Thymus (tissue), 11 donors: ENCODE measurements at regions not wholly inside any gene's neighbourhood (a gene's known extent, or its start where the extent isn't known, plus 50 kb on each side); places are given as distances from the start of the nearest gene placed in this dataset.
"Not testable (repeated sequence)": the region's sequence is repeated elsewhere in the genome, so short reads cannot be mapped to it uniquely, and the experiment has no call there.

ENCODE experiments used
- DNase-seq, 9 donors: peaks; one replicate each; pipeline ENCODE4 v3.0.0-alpha.2; 2013; ENCODE audit warnings: low spot score in 9 of 9, low read depth in 6 of 9, missing footprints in 1 of 9
- H3K27ac ChIP-seq, 2 donors: one replicate each; pipeline ENCODE4 v1.5.1; 2013; ENCODE audit warnings: control low read depth in 1 of 2, low read depth in 1 of 2, low read length in 1 of 2, mild to moderate bottlenecking in 1 of 2, moderate library complexity in 1 of 2
- H3K27me3 ChIP-seq, 2 donors: one replicate each; pipeline ENCODE4 v1.5.1; 2013; ENCODE audit warnings: low read length in 1 of 2; ENCODE audit not compliant: control insufficient read depth in 2 of 2, insufficient read depth in 1 of 2
- H3K36me3 ChIP-seq, 2 donors: one replicate each; pipeline ENCODE4 v1.5.1; 2013; ENCODE audit warnings: low read length in 1 of 2, mild to moderate bottlenecking in 1 of 2, moderate library complexity in 1 of 2; ENCODE audit not compliant: control insufficient read depth in 2 of 2, insufficient read depth in 2 of 2
- H3K4me1 ChIP-seq, 2 donors: one replicate each; pipeline ENCODE4 v1.5.1; 2013; ENCODE audit warnings: low read length in 2 of 2; ENCODE audit not compliant: control insufficient read depth in 2 of 2, insufficient read depth in 2 of 2
- H3K4me3 ChIP-seq, 2 donors: one replicate each; pipeline ENCODE4 v1.5.1; 2013; ENCODE audit warnings: low read length in 2 of 2, control low read depth in 1 of 2, mild to moderate bottlenecking in 1 of 2
- H3K9me3 ChIP-seq, 2 donors: one replicate each; pipeline ENCODE4 v1.5.1; 2013; ENCODE audit warnings: low read length in 1 of 2, mild to moderate bottlenecking in 1 of 2; ENCODE audit not compliant: control insufficient read depth in 2 of 2, insufficient read depth in 1 of 2
- WGBS: extraction: QIAGEN DNeasy Blood & Tissue Kit; methylation state at CpG from one replicate; pipeline ENCODE4 v1.1.7; 2013; 5-methylcytosine and 5-hydroxymethylcytosine counted together
- donor health status: healthy.

- H3K4me3 ChIP-seq: no peak overlapping the region
- no peaks in the 10 kb centered on the region for H3K36me3 ChIP-seq
- no peaks in the 10 kb centered on the region for H3K27me3 ChIP-seq
- no peak for DNase-seq
- no peaks in the 10 kb centered on the region for H3K9me3 ChIP-seq
- no peaks in the 10 kb centered on the region for H3K4me1 ChIP-seq
- 88% methylated on average over 7 of the region's 7 CpGs for WGBS
- no peak overlapping the region for H3K27ac ChIP-seq
Observed at GRCh38 chr2:163119966-163120365, 281.4 kb upstream of the KCNH7 start.

GRCh38 chr2:163086940-163087339 is 248.4 kb upstream of the KCNH7 start:
- DNase-seq: no peak
- no peaks in the 10 kb centered on the region for H3K36me3 ChIP-seq
- H3K27me3 ChIP-seq: no peaks in the 10 kb centered on the region
- H3K9me3 ChIP-seq: no peaks in the 10 kb centered on the region
- no peaks in the 10 kb centered on the region for H3K4me1 ChIP-seq
- 93% methylated on average over 1 of the region's 1 CpG for WGBS
- no peak overlapping the region for H3K4me3 ChIP-seq
- H3K27ac ChIP-seq: no peak overlapping the region

GRCh38 chr2:163085366-163086024 is 246.9 kb upstream of the KCNH7 start:
- H3K9me3 ChIP-seq, H3K27ac ChIP-seq, H3K27me3 ChIP-seq, H3K4me1 ChIP-seq, H3K36me3 ChIP-seq, H3K4me3 ChIP-seq, DNase-seq: not testable (repeated sequence)
- 92% methylated on average over 12 of the region's 12 CpGs for WGBS

- H3K27me3 ChIP-seq: no peaks in the 10 kb centered on the region
- no peak overlapping the region for H3K4me3 ChIP-seq
- no peaks in the 10 kb centered on the region for H3K36me3 ChIP-seq
- no peak for DNase-seq
- H3K27ac ChIP-seq: no peak overlapping the region
- H3K9me3 ChIP-seq: no peaks in the 10 kb centered on the region
- no peaks in the 10 kb centered on the region for H3K4me1 ChIP-seq
Observed at GRCh38 chr2:163081754-163082153, 243.2 kb upstream of the KCNH7 start.

GRCh38 chr2:163077241-163077640 is 238.7 kb upstream of the KCNH7 start:
- 7% methylated on average over 1 of the region's 1 CpG for WGBS
- Histone ChIP-seq H3K4me1 (no peaks in the 10 kb centered on the region), H3K27me3 (no peaks in the 10 kb centered on the region), H3K9me3 (no peaks in the 10 kb centered on the region), H3K27ac (no peak overlapping the region), H3K36me3 (no peaks in the 10 kb centered on the region), H3K4me3 (no peak overlapping the region)
- no peak for DNase-seq

- Histone ChIP-seq H3K27ac (no peak overlapping the region), H3K4me3 (no peak overlapping the region), H3K9me3 (no peaks in the 10 kb centered on the region), H3K4me1 (no peaks in the 10 kb centered on the region), H3K27me3 (no peaks in the 10 kb centered on the region), H3K36me3 (no peaks in the 10 kb centered on the region)
- no peak for DNase-seq
Observed at GRCh38 chr2:163066085-163066484, 227.5 kb upstream of the KCNH7 start.

- Histone ChIP-seq H3K27ac (no peak overlapping the region), H3K9me3 (no peaks in the 10 kb centered on the region), H3K4me1 (no peaks in the 10 kb centered on the region), H3K27me3 (no peaks in the 10 kb centered on the region), H3K36me3 (no peaks in the 10 kb centered on the region), H3K4me3 (no peak overlapping the region)
- no peak for DNase-seq
- 87% methylated on average over 3 of the region's 3 CpGs for WGBS
Observed at GRCh38 chr2:163062524-163062923, 224.0 kb upstream of the KCNH7 start.

- no peak for DNase-seq
- H3K4me3 ChIP-seq: no peak overlapping the region
- no peaks in the 10 kb centered on the region for H3K27me3 ChIP-seq
- H3K4me1 ChIP-seq: no peaks in the 10 kb centered on the region
- 87% methylated on average over 2 of the region's 2 CpGs for WGBS
- H3K9me3 ChIP-seq: peaks cover 0 to 2% of the 10 kb centered on the region in 2 donors
- no peak overlapping the region for H3K27ac ChIP-seq
- no peaks in the 10 kb centered on the region for H3K36me3 ChIP-seq
Observed at GRCh38 chr2:163046615-163047014, 208.0 kb upstream of the KCNH7 start.

GRCh38 chr2:163045830-163046229 is 207.3 kb upstream of the KCNH7 start:
- 35% methylated on average over 2 of the region's 2 CpGs for WGBS
- Histone ChIP-seq H3K27me3 (no peaks in the 10 kb centered on the region), H3K9me3 (no peaks in the 10 kb centered on the region), H3K36me3 (no peaks in the 10 kb centered on the region), H3K27ac (no peak overlapping the region), H3K4me3 (no peak overlapping the region), H3K4me1 (no peaks in the 10 kb centered on the region)
- no peak for DNase-seq

- Histone ChIP-seq H3K36me3 (no peaks in the 10 kb centered on the region), H3K27ac (no peak overlapping the region), H3K4me3 (no peak overlapping the region), H3K27me3 (no peaks in the 10 kb centered on the region), H3K9me3 (no peaks in the 10 kb centered on the region), H3K4me1 (no peaks in the 10 kb centered on the region)
- whole genome bisulfite sequencing: 86% methylated on average over 3 of the region's 3 CpGs
- DNase-seq: no peak
Observed at GRCh38 chr2:163044114-163044513, 205.5 kb upstream of the KCNH7 start.
